ENCODE measurements at regions not wholly inside any gene's neighbourhood (a gene's known extent, or its start where the extent isn't known, plus 50 kb on each side); places are given as distances from the start of the nearest gene placed in this dataset.

DNA sequence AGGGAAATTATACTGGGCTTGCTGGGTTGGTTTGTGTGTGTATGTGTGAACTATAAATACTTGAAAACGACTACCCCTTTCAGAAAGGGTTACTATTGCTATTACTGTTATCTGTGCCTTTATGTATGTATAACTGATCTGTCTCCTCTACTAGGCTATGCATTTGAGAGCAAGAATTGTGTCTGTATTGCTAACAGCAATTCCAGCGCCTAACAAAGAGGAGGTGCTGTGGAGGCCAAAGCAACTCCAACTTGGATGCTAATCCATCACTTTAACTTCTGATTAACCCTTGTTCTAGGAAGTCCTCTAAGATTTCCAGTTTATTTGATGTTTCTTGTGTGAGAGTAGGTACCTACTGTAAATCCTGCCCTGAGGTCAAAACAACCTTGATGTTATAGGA, 313.9 kb downstream of the PCNX1 start:
- TF ChIP-seq, protein P1, sequence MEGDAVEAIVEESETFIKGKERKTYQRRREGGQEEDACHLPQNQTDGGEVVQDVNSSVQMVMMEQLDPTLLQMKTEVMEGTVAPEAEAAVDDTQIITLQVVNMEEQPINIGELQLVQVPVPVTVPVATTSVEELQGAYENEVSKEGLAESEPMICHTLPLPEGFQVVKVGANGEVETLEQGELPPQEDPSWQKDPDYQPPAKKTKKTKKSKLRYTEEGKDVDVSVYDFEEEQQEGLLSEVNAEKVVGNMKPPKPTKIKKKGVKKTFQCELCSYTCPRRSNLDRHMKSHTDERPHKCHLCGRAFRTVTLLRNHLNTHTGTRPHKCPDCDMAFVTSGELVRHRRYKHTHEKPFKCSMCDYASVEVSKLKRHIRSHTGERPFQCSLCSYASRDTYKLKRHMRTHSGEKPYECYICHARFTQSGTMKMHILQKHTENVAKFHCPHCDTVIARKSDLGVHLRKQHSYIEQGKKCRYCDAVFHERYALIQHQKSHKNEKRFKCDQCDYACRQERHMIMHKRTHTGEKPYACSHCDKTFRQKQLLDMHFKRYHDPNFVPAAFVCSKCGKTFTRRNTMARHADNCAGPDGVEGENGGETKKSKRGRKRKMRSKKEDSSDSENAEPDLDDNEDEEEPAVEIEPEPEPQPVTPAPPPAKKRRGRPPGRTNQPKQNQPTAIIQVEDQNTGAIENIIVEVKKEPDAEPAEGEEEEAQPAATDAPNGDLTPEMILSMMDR (IDR thresholded peaks at IDR 0.05) = no peak
- TF ChIP-seq EP300 (IDR thresholded peaks at IDR 0.05) (no peak), POLR2A (IDR thresholded peaks at IDR 0.05) (no peak), POLR2AphosphoS5 (IDR thresholded peaks at IDR 0.05) (no peak)

All from stomach (tissue), 4 donors.